ENCODE measurements at regions not wholly inside any gene's neighbourhood (a gene's known extent, or its start where the extent isn't known, plus 50 kb on each side); places are given as distances from the start of the nearest gene placed in this dataset.
A peak's percentile ranks its signal among the peaks of the same experiment; 100 is the strongest.

DNA sequence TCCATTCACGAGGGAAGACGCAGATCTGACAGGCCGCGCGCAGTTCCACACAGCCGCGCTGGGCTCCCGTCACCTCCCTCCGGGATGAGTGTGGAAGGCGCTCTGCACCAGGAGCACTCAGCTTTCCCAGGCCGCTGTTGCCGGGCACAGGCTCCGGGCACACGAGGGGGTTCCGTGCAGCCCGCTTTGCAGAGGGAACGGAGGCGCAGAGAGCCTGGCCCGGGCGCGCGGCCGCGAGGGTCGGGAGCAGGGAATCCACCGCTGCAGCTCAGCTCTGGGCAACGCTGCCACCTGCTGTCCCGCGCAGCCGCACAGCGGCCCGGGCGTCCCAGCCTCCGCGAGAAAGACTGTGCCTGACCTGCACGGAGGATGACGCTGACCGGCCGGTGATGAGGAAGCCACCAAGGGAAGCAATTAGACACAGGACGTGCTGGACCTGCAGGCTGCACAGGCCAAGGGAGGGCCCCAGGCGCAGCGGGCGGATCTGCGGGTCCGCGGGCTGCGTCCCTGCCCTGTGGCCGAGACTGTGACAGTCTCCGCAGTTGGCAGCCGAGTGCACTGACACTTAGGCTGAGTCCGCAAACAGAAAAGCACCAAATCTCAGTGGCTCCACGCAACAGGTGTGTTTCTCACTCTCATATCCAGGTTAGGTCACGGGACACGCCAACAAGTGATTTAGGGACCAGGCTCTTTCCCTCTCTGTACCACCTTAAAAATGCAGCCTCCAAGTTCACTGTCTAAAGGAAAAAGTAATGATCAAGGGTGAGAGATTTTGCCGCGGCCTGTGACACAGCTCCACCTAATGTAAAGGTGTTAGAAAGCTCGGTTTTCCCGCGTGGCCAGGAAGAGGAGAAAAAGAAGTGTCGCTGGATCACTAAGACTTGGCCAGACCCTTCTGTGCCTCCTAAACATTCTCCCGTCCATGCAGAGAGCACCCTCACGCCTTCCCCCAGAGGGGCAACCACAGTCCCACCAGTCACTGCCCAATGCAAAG lies 94.5 kb downstream of the SEC61G start:
- no peaks in the 10 kb centered on the region for H3K36me3 Mint-ChIP-seq
- H3K4me3 Mint-ChIP-seq: no peak overlapping the region
- DNase-seq: no peak
- peaks cover 3 to 7% of the 10 kb centered on the region in 2 donors for H3K4me1 Mint-ChIP-seq
- H3K27me3 Mint-ChIP-seq (ENCODE audit: low read depth in 3 of 3): peaks cover 0 to 8% (median 6%) of the 10 kb centered on the region in 3 donors
- no peak overlapping the region for H3K27ac Mint-ChIP-seq
- H3K9me3 Mint-ChIP-seq: peaks cover 0 to 28% (median 7%) of the 10 kb centered on the region in 6 donors

DNA sequence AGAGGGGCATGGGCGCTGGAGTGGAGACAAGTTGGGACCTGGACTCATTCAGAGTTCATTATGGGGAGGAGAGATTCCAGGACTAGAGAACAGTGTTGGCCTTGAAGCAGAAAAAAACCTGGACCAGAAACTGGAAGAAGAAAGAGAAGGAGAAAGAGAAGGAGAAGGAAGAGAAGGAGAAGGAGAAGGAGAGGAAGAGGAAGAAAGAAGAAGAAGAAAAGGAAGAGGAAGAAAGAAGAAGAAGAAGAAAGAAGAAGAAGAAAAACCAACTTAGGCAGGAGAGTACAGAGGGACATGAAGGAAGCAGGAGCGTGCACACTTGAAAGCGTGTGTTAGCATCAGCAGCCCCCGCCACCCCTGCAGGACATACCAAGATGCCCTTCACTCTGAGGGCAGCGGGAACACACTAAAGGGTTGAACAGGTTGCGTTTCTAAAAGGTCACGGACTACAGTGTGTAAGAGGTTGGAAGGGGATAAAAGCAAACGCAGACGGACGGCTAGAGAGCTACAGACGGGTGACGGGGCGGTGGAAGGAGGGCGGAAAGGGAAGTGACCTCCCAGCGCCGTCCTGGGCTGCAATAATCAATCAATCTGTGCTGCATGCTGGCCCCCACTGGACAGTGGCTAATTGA lies 95.3 kb downstream of the SEC61G start:
- peaks cover 0 to 8% (median 6%) of the 10 kb centered on the region in 3 donors for H3K27me3 Mint-ChIP-seq (ENCODE audit: low read depth in 3 of 3)
- H3K4me1 Mint-ChIP-seq: peaks cover 3 to 7% of the 10 kb centered on the region in 2 donors
- peak overlapping the region in 1 of 6 donors; percentile 62 for H3K27ac Mint-ChIP-seq
- no peaks in the 10 kb centered on the region for H3K36me3 Mint-ChIP-seq
- peak overlapping the region in 2 of 5 donors; percentile 44 to 56 for H3K4me3 Mint-ChIP-seq
- H3K9me3 Mint-ChIP-seq: peaks cover 0 to 21% (median 6%) of the 10 kb centered on the region in 6 donors
- no peak for DNase-seq

DNA sequence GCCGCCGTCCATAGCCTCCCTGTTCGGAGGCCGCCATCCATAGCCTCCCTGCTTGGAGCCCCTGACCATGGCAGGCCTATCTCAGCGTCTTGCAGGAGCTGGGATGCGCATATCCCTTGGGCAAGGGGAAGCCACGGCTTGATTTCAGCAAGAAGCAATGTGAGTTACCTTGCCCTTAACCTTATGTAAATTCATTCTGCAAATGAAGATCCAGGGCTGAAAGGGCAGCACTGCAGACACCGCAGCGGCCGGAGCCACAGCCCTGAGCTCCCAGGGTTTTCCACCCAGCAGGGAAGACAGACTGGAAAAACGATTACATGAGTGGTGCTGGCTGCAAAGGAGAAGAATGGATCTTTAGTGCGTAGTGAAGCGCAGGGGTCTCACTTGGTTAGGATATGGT lies 95.8 kb downstream of the SEC61G start:
- Mint-ChIP-seq H3K27ac (peak overlapping the region in 1 of 6 donors; percentile 10), H3K4me1 (peaks cover 3 to 7% of the 10 kb centered on the region in 2 donors), H3K36me3 (no peaks in the 10 kb centered on the region), H3K4me3 (no peak overlapping the region), H3K9me3 (peaks cover under 1 to 21% (median 7%) of the 10 kb centered on the region in 6 donors), H3K27me3 (ENCODE audit: low read depth in 3 of 3) (peaks cover 0 to 8% (median 6%) of the 10 kb centered on the region in 3 donors)
- DNase-seq: no peak

DNA sequence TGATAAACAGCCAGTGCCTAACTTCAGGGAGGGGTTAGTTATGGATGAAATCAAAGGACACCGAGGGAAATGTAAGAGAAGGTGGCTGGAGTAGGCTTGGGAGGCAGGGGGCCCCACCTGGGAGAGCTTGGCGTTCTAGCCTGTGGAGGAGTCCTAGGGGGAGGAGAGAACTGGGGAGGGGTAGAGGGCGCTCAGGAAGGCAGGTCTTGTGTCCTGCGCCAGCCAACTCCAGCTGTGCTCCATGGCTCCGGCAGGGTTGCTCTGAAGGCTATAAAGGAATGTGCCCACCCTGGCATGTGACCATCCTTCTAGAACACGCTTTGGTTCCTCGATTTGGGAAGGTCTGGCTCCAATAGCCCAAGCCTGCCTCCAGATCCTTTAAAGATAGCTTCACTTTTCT lies 96.3 kb downstream of the SEC61G start:
- H3K9me3 Mint-ChIP-seq: peaks cover 1 to 21% (median 8%) of the 10 kb centered on the region in 6 donors
- DNase-seq: no peak
- peaks cover 0 to 8% (median 6%) of the 10 kb centered on the region in 3 donors for H3K27me3 Mint-ChIP-seq (ENCODE audit: low read depth in 3 of 3)
- no peak overlapping the region for H3K4me3 Mint-ChIP-seq
- peaks cover 3 to 7% of the 10 kb centered on the region in 2 donors for H3K4me1 Mint-ChIP-seq
- no peak overlapping the region for H3K27ac Mint-ChIP-seq
- no peaks in the 10 kb centered on the region for H3K36me3 Mint-ChIP-seq

DNA sequence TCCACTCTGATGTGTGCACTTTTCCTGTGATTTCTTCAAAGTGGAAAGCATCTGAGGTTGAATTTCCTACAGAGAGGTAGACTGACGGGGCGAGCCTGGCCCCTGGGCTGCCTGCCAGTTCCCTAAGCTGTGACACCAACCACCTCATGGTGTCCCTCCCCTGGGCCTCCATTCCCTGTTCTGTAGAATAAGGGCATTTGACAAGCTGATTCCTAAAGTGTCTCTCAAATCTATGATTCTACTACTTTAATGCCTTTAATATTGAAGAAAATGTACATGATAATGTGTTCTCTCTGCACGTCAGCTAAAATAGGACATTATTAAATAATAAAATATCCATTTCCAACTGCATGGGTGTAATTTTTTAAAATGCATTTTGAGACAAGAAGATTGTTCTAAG lies 105.1 kb downstream of the SEC61G start:
- Mint-ChIP-seq H3K4me1 (no peaks in the 10 kb centered on the region), H3K4me3 (no peak overlapping the region), H3K27ac (no peak overlapping the region), H3K27me3 (ENCODE audit: low read depth in 3 of 3) (peaks cover 0 to 2% (median 2%) of the 10 kb centered on the region in 3 donors), H3K9me3 (peaks cover 1 to 7% (median 4%) of the 10 kb centered on the region in 6 donors), H3K36me3 (no peaks in the 10 kb centered on the region)
- DNase-seq: no peak

DNA sequence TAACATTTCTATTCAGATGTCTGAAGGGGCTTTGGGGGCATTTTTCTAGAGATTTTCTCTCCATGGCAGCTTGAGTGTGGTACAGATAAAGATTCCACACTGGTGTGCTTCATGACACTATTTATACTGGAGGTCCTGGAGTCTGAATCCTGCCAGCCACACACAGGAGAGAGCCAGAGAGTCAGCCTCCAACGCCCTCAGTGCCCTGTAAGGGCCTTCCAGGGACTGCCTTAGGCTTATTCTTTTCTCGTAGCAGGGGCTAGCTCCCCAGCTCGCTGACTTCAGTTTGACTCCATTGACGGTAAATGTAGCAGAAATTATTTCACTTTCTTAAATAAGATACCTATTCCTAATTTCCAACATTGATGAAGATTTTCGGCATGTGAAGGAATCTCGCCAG lies 100.9 kb downstream of the VSTM2A start:
- H3K27me3 Mint-ChIP-seq (ENCODE audit: low read depth in 3 of 3): peaks cover 0 to 2% (median 0%) of the 10 kb centered on the region in 3 donors
- H3K36me3 Mint-ChIP-seq: no peaks in the 10 kb centered on the region
- H3K27ac Mint-ChIP-seq: no peak overlapping the region
- no peak for DNase-seq
- no peaks in the 10 kb centered on the region for H3K4me1 Mint-ChIP-seq
- H3K4me3 Mint-ChIP-seq: no peak overlapping the region
- peaks cover 2 to 39% (median 7%) of the 10 kb centered on the region in 6 donors for H3K9me3 Mint-ChIP-seq

DNA sequence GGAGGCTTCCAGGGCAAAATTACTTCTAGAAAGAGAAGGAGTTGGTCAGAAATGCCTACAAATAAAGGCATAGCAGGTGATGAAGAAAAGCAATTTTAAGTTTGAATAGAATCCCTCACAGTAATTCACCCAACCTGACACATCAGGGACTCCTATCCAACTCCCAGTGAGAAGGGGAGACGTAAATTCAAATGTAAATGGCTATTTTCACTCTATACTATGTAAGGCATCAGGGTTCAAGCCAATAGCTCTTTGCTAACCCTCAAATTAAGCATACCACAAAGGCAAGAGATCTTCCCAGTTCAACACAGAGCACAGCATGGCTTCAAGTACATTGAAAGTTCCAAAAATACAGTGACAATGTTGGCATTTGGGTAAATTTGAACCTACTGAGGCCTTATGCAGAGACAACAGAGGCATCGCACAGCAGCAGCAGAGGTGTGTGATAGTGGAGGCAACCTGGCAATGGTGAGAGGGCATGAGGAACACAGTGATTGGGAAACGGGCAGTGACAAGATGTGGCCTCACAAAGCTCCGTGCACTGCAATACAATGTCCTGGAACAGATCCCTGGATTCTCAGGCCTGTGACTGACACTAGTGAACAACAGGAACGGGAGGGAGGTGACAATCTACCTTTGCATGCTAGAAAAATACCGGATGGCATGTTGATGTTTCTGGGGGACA lies 95.7 kb downstream of the VSTM2A start:
- Mint-ChIP-seq H3K27ac (no peak overlapping the region), H3K27me3 (ENCODE audit: low read depth in 3 of 3) (no peaks in the 10 kb centered on the region), H3K4me1 (no peaks in the 10 kb centered on the region), H3K9me3 (peaks cover 4 to 18% (median 6%) of the 10 kb centered on the region in 6 donors), H3K4me3 (no peak overlapping the region), H3K36me3 (no peaks in the 10 kb centered on the region)
- DNase-seq: no peak

GRCh38 chr7:54632696-54633095 lies 90.5 kb downstream of the VSTM2A start:
- Mint-ChIP-seq H3K27ac (no peak overlapping the region), H3K27me3 (ENCODE audit: low read depth in 3 of 3) (peaks cover 0 to 2% (median 2%) of the 10 kb centered on the region in 3 donors), H3K4me1 (no peaks in the 10 kb centered on the region), H3K36me3 (no peaks in the 10 kb centered on the region), H3K9me3 (peaks cover 3 to 27% (median 10%) of the 10 kb centered on the region in 6 donors), H3K4me3 (no peak overlapping the region)
- DNase-seq: no peak

- H3K9me3 Mint-ChIP-seq: peaks cover 2 to 27% (median 6%) of the 10 kb centered on the region in 6 donors
- H3K4me3 Mint-ChIP-seq: no peak overlapping the region
- no peaks in the 10 kb centered on the region for H3K4me1 Mint-ChIP-seq
- no peaks in the 10 kb centered on the region for H3K36me3 Mint-ChIP-seq
- peaks cover 0 to 2% (median 2%) of the 10 kb centered on the region in 3 donors for H3K27me3 Mint-ChIP-seq (ENCODE audit: low read depth in 3 of 3)
- DNase-seq: no peak
- no peak overlapping the region for H3K27ac Mint-ChIP-seq
These were observed 87.6 kb downstream of the VSTM2A start for GRCh38 chr7:54629771-54630170.

DNA sequence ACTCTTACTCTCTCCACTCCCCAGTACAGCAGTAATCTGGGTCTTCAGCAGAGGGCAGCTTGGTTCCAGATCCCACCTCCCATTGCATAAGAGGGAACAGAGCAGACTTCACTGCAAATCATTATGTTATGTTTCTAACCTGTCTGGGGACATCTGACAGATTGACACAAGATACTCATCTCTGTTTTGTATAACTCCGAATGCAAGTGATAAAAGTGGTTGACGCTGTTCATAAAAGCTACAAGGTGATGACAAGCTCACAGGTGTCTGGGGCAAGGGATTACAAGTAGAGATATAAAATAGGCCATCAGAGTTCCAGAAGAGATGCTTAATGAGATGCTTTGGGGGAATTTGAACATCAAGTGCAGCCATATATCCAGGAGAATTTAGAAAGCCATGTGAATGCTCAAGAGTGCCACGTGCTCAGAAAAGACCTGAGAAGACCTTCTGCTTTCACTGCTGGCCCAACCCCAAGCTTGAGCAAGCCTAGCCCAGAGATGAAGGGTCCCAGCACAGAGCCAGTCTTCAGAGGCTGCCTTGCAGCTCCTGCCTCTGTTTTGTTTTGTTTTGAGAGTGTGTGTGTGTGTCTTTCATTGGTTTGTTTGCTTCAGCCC lies 80.6 kb downstream of the VSTM2A start:
- no peak overlapping the region for H3K4me3 Mint-ChIP-seq
- no peak overlapping the region for H3K27ac Mint-ChIP-seq
- H3K4me1 Mint-ChIP-seq: no peaks in the 10 kb centered on the region

More for the DNA sequence above, 80.6 kb downstream of the VSTM2A start:
- H3K27me3 Mint-ChIP-seq (ENCODE audit: low read depth in 3 of 3): no peaks in the 10 kb centered on the region
- peaks cover 3 to 35% (median 9%) of the 10 kb centered on the region in 6 donors for H3K9me3 Mint-ChIP-seq
- H3K36me3 Mint-ChIP-seq: peaks cover 0 to 4% (median 0%) of the 10 kb centered on the region in 3 donors
- DNase-seq: no peak

Data from immature natural killer cell (primary cell).